Panc1 (cell line): ENCODE measurements at regions not wholly inside any gene's neighbourhood (a gene's known extent, or its start where the extent isn't known, plus 50 kb on each side); places are given as distances from the start of the nearest gene placed in this dataset.

Source experiments
- ATAC-seq: fragments of 200-7000 bp; cut with Tn5 transposase; 2 replicates; pipeline ENCODE4 v1.9.1; 2020; ENCODE audit warnings: mild to moderate bottlenecking, moderate library complexity
- BruUV-seq: library from RNA; stranded (reverse); fragments of 400-500 nt; replicated peaks from 2 replicates; lab custom pipeline; 2021; lab: Mats Ljungman, UMichigan
- CTCF ChIA-PET: fragments of 300-600 bp; sonication (Branson Sonifier 250); formaldehyde crosslinking; loops from one replicate; lab custom pipeline; 2022; ENCODE audit warnings: antibody characterized with exemption; lab: Charles Lee
- POLR2A ChIA-PET: fragments of 300-600 bp; sonication (Branson Sonifier 250); formaldehyde crosslinking; loops from one replicate; lab custom pipeline; 2022; ENCODE audit warnings: antibody characterized with exemption; lab: Charles Lee
- DNase-seq: peaks from one replicate; pipeline ENCODE4 v3.0.0-alpha.2; 2010; ENCODE audit warnings: low read depth, low spot score
- H3K27ac ChIP-seq: 2 replicates; pipeline ENCODE4 v1.5.1; 2011; ENCODE audit warnings: mild to moderate bottlenecking, low read length, inconsistent platforms
- H3K27me3 ChIP-seq: fragments of 200-500 bp; sonication (Bioruptor generic); 2 replicates; pipeline ENCODE4 v1.6.0; 2014; ENCODE audit warnings: low read length, inconsistent platforms; ENCODE audit not compliant: control insufficient read depth, insufficient read depth
- H3K36me3 ChIP-seq: fragments of 200-500 bp; sonication (Bioruptor generic); 2 replicates; pipeline ENCODE4 v1.5.1; 2014; ENCODE audit warnings: inconsistent platforms, mild to moderate bottlenecking, low read length, moderate library complexity; ENCODE audit not compliant: control insufficient read depth, insufficient read depth
- H3K4me1 ChIP-seq: 2 replicates; pipeline ENCODE4 v1.5.1; 2011; ENCODE audit warnings: inconsistent platforms, mild to moderate bottlenecking, low read length, moderate library complexity; ENCODE audit not compliant: control insufficient read depth, insufficient read depth
- H3K4me3 ChIP-seq, 2 experiments: 2 replicates each; pipeline ENCODE4 v1.5.1; 2011 to 2012; ENCODE audit warnings: low read depth in 2 of 2, low read length in 2 of 2, mild to moderate bottlenecking in 2 of 2, inconsistent platforms in 1 of 2, moderate library complexity in 1 of 2
- H3K9me3 ChIP-seq: fragments of 200-500 bp; sonication (Bioruptor generic); 2 replicates; pipeline ENCODE4 v1.5.1; 2014; ENCODE audit warnings: low read depth, mild to moderate bottlenecking, inconsistent platforms, low read length, moderate library complexity; ENCODE audit not compliant: control insufficient read depth, insufficient read depth
- POLR2AphosphoS5 ChIP-seq: IDR thresholded peaks from 2 replicates; pipeline ENCODE4 v1.6.1; 2012; ENCODE audit warnings: mild to moderate bottlenecking, low read depth, low read length, moderate library complexity
- SIN3A ChIP-seq: IDR thresholded peaks from 2 replicates; pipeline ENCODE4 v1.6.1; 2012; ENCODE audit warnings: low read depth, mild to moderate bottlenecking, low read length, moderate library complexity, borderline replicate concordance; ENCODE audit not compliant: insufficient read depth
- TCF7L2 ChIP-seq: IDR thresholded peaks from 2 replicates; pipeline ENCODE4 v1.6.1; 2011; ENCODE audit warnings: mild to moderate bottlenecking, low read depth, low read length, inconsistent platforms
- in situ Hi-C: cut with HindIII; loops from 2 replicates; pipeline ENCODE4 v1.10.0; 2016; ENCODE audit warnings: low sequenced_read_pairs, low pct_unique_long_range_greater_than_20kb
- intact Hi-C: fragments of 100-400 bp; cut with micrococcal nuclease; formaldehyde crosslinking; loops from one replicate; pipeline ENCODE4 v1.10.0; 2022; ENCODE audit not compliant: unreplicated experiment
- TF ChIP-seq, protein P1 (sequence below): fragments of 450-650 bp; IDR thresholded peaks from 2 replicates; pipeline ENCODE4 v1.5.1; 2017; ENCODE audit warnings: mild to moderate bottlenecking
- TF ChIP-seq, protein P2 (sequence below), 2 experiments: IDR thresholded peaks; 2 replicates each; pipeline ENCODE4 v1.6.1; 2011 to 2012; ENCODE audit warnings: low read depth in 2 of 2, control low read depth in 1 of 2, low read length in 1 of 2, mild to moderate bottlenecking in 1 of 2, moderate library complexity in 1 of 2; ENCODE audit not compliant: insufficient read depth in 1 of 2

DNA sequence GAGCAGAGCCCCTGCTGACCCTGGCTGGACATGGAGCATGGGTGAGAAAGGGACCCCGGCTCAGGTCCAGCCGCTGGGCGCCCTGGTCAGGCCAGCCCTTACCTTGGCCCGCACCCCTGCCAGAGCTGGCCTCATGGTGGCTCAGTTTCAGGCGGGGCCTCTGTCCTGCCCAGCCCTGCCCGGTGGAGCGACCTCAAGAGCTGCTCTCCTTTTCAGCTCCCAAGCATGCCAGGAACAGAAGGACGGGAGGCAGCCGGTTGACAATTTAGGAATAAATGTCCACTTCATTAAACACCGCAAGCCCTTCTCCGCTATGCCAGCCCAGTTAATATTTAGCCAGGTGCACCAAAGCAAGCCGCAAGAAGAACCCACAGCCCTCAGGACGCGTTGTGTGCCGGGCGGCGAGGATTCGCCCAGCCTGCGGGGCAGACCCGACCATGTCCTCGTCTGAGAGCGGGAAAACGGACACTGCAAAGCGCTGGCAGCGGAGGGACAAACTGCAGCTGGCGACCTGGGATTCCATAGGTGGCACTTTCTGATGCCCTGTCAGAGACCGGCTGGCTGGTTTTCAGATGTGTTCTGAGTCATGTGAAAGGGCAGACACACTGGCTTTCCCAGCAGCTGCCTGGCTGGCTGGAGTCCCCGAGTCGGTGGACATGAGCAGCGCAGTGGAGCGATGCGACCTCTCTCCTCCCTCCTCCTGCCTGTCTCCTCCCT, 221.9 kb downstream of the TTLL2 start:
- no TSS peak for BruUV-seq
- peak; percentile 53; the same call in 1 of the 2 replicates for ATAC-seq

DNA sequence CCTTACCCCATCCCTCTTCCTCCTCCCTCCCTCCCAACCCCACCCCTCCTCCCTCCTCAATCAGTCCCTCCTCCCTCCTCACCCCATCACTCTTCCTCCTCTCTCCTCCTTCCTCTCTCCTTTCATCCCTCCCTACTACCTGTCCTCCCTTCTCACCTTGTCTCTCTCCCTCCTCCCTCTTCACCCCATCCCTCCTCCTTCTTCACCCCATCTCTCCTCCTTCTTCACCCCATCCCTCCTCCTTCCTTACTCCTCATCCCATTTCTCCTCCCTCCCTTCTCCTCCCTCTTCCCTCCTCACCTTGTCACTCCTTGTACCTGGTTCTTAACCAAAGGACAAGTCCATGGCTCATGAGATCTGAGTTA, 222.4 kb downstream of the TTLL2 start:
- Histone ChIP-seq H3K27me3 (no peaks in the 10 kb centered on the region), H3K9me3 (no peaks in the 10 kb centered on the region), H3K27ac (no peak overlapping the region), H3K4me3 (no peak overlapping the region), H3K36me3 (no peaks in the 10 kb centered on the region), H3K4me1 (no peaks in the 10 kb centered on the region)
- in situ Hi-C loops (no loop called here), intact Hi-C loops (no loop called here)
- POLR2A ChIA-PET = no interaction called here
- TF ChIP-seq POLR2AphosphoS5 = no peak
- TF ChIP-seq, protein P1, sequence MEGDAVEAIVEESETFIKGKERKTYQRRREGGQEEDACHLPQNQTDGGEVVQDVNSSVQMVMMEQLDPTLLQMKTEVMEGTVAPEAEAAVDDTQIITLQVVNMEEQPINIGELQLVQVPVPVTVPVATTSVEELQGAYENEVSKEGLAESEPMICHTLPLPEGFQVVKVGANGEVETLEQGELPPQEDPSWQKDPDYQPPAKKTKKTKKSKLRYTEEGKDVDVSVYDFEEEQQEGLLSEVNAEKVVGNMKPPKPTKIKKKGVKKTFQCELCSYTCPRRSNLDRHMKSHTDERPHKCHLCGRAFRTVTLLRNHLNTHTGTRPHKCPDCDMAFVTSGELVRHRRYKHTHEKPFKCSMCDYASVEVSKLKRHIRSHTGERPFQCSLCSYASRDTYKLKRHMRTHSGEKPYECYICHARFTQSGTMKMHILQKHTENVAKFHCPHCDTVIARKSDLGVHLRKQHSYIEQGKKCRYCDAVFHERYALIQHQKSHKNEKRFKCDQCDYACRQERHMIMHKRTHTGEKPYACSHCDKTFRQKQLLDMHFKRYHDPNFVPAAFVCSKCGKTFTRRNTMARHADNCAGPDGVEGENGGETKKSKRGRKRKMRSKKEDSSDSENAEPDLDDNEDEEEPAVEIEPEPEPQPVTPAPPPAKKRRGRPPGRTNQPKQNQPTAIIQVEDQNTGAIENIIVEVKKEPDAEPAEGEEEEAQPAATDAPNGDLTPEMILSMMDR = no peak
- TF ChIP-seq SIN3A = no peak
- TF ChIP-seq, protein P2, sequence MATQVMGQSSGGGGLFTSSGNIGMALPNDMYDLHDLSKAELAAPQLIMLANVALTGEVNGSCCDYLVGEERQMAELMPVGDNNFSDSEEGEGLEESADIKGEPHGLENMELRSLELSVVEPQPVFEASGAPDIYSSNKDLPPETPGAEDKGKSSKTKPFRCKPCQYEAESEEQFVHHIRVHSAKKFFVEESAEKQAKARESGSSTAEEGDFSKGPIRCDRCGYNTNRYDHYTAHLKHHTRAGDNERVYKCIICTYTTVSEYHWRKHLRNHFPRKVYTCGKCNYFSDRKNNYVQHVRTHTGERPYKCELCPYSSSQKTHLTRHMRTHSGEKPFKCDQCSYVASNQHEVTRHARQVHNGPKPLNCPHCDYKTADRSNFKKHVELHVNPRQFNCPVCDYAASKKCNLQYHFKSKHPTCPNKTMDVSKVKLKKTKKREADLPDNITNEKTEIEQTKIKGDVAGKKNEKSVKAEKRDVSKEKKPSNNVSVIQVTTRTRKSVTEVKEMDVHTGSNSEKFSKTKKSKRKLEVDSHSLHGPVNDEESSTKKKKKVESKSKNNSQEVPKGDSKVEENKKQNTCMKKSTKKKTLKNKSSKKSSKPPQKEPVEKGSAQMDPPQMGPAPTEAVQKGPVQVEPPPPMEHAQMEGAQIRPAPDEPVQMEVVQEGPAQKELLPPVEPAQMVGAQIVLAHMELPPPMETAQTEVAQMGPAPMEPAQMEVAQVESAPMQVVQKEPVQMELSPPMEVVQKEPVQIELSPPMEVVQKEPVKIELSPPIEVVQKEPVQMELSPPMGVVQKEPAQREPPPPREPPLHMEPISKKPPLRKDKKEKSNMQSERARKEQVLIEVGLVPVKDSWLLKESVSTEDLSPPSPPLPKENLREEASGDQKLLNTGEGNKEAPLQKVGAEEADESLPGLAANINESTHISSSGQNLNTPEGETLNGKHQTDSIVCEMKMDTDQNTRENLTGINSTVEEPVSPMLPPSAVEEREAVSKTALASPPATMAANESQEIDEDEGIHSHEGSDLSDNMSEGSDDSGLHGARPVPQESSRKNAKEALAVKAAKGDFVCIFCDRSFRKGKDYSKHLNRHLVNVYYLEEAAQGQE (IDR thresholded peaks at IDR 0.05; ENCODE audit: insufficient read depth in 1 of 2, low read depth in 2 of 2, low read length in 1 of 2) = no peak
- no peak for TF ChIP-seq TCF7L2
- no peak for DNase-seq
- CTCF ChIA-PET = no interaction called here
- BruUV-seq = no TSS peak
- ATAC-seq = no peak

More for the DNA sequence above, 221.9 kb downstream of the TTLL2 start:
- Histone ChIP-seq H3K4me3 (no peak overlapping the region), H3K27ac (no peak overlapping the region), H3K9me3 (no peaks in the 10 kb centered on the region), H3K27me3 (no peaks in the 10 kb centered on the region), H3K36me3 (no peaks in the 10 kb centered on the region), H3K4me1 (no peaks in the 10 kb centered on the region)
- POLR2A ChIA-PET = no interaction called here
- in situ Hi-C loops = no loop called here
- CTCF ChIA-PET = no interaction called here
- intact Hi-C loops = no loop called here
- DNase-seq = no peak
- TF ChIP-seq, protein P1 = no peak
- no peak for TF ChIP-seq POLR2AphosphoS5
